ENCODE measurements at regions not wholly inside any gene's neighbourhood (a gene's known extent, or its start where the extent isn't known, plus 50 kb on each side); places are given as distances from the start of the nearest gene placed in this dataset.

- TF ChIP-seq EZH2 (IDR thresholded peaks at IDR 0.05; ENCODE audit: borderline replicate concordance, low read length): no peak
- TF ChIP-seq, protein P1, sequence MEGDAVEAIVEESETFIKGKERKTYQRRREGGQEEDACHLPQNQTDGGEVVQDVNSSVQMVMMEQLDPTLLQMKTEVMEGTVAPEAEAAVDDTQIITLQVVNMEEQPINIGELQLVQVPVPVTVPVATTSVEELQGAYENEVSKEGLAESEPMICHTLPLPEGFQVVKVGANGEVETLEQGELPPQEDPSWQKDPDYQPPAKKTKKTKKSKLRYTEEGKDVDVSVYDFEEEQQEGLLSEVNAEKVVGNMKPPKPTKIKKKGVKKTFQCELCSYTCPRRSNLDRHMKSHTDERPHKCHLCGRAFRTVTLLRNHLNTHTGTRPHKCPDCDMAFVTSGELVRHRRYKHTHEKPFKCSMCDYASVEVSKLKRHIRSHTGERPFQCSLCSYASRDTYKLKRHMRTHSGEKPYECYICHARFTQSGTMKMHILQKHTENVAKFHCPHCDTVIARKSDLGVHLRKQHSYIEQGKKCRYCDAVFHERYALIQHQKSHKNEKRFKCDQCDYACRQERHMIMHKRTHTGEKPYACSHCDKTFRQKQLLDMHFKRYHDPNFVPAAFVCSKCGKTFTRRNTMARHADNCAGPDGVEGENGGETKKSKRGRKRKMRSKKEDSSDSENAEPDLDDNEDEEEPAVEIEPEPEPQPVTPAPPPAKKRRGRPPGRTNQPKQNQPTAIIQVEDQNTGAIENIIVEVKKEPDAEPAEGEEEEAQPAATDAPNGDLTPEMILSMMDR (IDR thresholded peaks at IDR 0.05; ENCODE audit: low read length): no peak
These were observed 268.7 kb upstream of the ATP5MC3 start for GRCh38 chr2:175450029-175450760.
